Right lobe of liver (tissue), 4 donors: ENCODE measurements at regions not wholly inside any gene's neighbourhood (a gene's known extent, or its start where the extent isn't known, plus 50 kb on each side); places are given as distances from the start of the nearest gene placed in this dataset.

Experiments used
- CTCF ChIP-seq, 4 donors: fragments of 200-600 bp in 3 of 4; fragments of 450-650 bp in 1 of 4; IDR thresholded peaks; one replicate each; pipeline versions ENCODE4 v1.5.1 to v1.8.0; 2016 to 2022; ENCODE audit warnings: antibody characterized with exemption in 4 of 4, mild to moderate bottlenecking in 2 of 4
- POLR2A ChIP-seq: fragments of 450-650 bp; IDR thresholded peaks from one replicate; pipeline ENCODE4 v1.6.1; 2017; ENCODE audit warnings: antibody characterized with exemption, mild to moderate bottlenecking
- donor health status: DM: no; HTN: no; CAD: no.
- donor health status: DM: no; HTN: no; CAD: no.
- donor health status: DM: no; HTN: yes; CAD: no.

GRCh38 chr5:100726116-100726515 lies 177.0 kb downstream of the ST8SIA4 start:
- no peak for TF ChIP-seq CTCF (IDR thresholded peaks at IDR 0.05)
- no peak for TF ChIP-seq POLR2A
